ENCODE measurements at regions not wholly inside any gene's neighbourhood (a gene's known extent, or its start where the extent isn't known, plus 50 kb on each side); places are given as distances from the start of the nearest gene placed in this dataset.

DNA sequence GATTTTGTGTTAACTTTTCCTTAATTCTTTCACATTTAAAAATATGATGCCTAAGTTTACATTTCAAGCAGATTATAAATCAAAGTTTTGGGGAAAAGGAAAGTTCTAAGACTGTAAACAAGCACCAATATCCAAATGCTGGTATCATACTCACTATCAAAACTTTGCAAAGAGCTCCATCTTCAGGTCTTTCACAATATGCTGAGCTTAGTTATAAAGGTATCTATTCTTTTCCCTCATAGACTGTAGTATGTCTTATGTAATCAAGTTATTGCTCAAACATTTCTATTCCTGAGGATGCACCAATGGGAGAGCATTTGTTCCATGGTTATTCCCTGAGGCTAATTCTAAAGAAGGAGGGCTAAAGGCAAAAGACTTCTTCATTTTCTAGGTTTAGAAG, 207.9 kb upstream of the FAM241A start:
- intact Hi-C loops (cut with micrococcal nuclease) (loop anchor here (2.0 kb wide), 1 partner anchor 295 kb away; no protein-coding TSS in a partner anchor), dilution Hi-C loops (cut with MboI; ENCODE audit: extremely low pct_ligation_motif_present, low sequenced_read_pairs) (no loop called here)
- Histone ChIP-seq H2AFZ (ENCODE audit: low read depth, low read length) (no peak overlapping the region), H3K27ac (ENCODE audit: insufficient read depth, low read depth, low read length) (no peak overlapping the region), H3K9me1 (replicated peaks; ENCODE audit: control insufficient read depth, extremely low read depth, insufficient read depth, low read length) (no peaks in the 10 kb centered on the region), H3K9me3 (replicated peaks; ENCODE audit: control insufficient read depth, insufficient read depth, low read length) (no peaks in the 10 kb centered on the region), H3K4me1 (ENCODE audit: control insufficient read depth, extremely low read depth, insufficient read depth, low read length) (no peaks in the 10 kb centered on the region), H3K4me3 (replicated peaks in 1 of 3; ENCODE audit: insufficient read depth in 1 of 3, low read depth in 1 of 3, low read length in 3 of 3) (no peak overlapping the region), H3K9ac (replicated peaks; ENCODE audit: extremely low read depth, insufficient read depth, low read length) (no peak overlapping the region), H3K27me3 (ENCODE audit: control insufficient read depth in 2 of 2, insufficient read depth in 2 of 2, low read length in 2 of 2) (peaks cover 7 to 12% of the 10 kb centered on the region in 2 experiments), H3K4me2 (ENCODE audit: insufficient read depth, low read length) (no peak overlapping the region), H4K20me1 (replicated peaks; ENCODE audit: control insufficient read depth, extremely low read depth, insufficient read depth, low read length) (no peaks in the 10 kb centered on the region), H3K79me2 (ENCODE audit: control insufficient read depth, insufficient read depth, low read length) (no peaks in the 10 kb centered on the region), H3K36me3 (ENCODE audit: control insufficient read depth in 2 of 2, extremely low read depth in 1 of 2, insufficient read depth in 2 of 2, low read length in 2 of 2) (no peaks in the 10 kb centered on the region)
- POLR2A ChIA-PET, result no interaction called here
- TF ChIP-seq, protein P1, sequence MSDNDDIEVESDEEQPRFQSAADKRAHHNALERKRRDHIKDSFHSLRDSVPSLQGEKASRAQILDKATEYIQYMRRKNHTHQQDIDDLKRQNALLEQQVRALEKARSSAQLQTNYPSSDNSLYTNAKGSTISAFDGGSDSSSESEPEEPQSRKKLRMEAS (IDR thresholded peaks at IDR 0.05; ENCODE audit: insufficient read depth, insufficient read length), result no peak
- TF ChIP-seq, protein P2, sequence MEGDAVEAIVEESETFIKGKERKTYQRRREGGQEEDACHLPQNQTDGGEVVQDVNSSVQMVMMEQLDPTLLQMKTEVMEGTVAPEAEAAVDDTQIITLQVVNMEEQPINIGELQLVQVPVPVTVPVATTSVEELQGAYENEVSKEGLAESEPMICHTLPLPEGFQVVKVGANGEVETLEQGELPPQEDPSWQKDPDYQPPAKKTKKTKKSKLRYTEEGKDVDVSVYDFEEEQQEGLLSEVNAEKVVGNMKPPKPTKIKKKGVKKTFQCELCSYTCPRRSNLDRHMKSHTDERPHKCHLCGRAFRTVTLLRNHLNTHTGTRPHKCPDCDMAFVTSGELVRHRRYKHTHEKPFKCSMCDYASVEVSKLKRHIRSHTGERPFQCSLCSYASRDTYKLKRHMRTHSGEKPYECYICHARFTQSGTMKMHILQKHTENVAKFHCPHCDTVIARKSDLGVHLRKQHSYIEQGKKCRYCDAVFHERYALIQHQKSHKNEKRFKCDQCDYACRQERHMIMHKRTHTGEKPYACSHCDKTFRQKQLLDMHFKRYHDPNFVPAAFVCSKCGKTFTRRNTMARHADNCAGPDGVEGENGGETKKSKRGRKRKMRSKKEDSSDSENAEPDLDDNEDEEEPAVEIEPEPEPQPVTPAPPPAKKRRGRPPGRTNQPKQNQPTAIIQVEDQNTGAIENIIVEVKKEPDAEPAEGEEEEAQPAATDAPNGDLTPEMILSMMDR (IDR thresholded peaks at IDR 0.05; ENCODE audit: extremely low read depth in 1 of 2, insufficient read depth in 1 of 2, low read depth in 1 of 2, low read length in 2 of 2), result no peak
- TF ChIP-seq POLR2AphosphoS5 (IDR thresholded peaks at IDR 0.05; ENCODE audit: insufficient read depth, low read depth, low read length), result no peak
- no peak for TF ChIP-seq JUN (IDR thresholded peaks at IDR 0.05; ENCODE audit: borderline replicate concordance, insufficient read depth, insufficient read length, low read depth)
- TF ChIP-seq FOS (IDR thresholded peaks at IDR 0.05; ENCODE audit: borderline replicate concordance, insufficient read depth, low read length), result no peak
- no peak for TF ChIP-seq POLR2A (IDR thresholded peaks at IDR 0.05; ENCODE audit: low read depth, low read length)
- no peak for TF ChIP-seq EZH2 (IDR thresholded peaks at IDR 0.05; ENCODE audit: borderline replicate concordance, low read depth, low read length, severe bottlenecking)
- TF ChIP-seq MYC (IDR thresholded peaks at IDR 0.05; ENCODE audit: low read depth, low read length), result no peak
- no peak for TF ChIP-seq GATA2 (IDR thresholded peaks at IDR 0.05; ENCODE audit: insufficient read depth, insufficient read length, low read depth, low read length)
- no TSS peak for BruUV-seq (replicated peaks)
- CTCF ChIA-PET, result interaction anchor here (0.6 to 1.9 kb wide), 15 partner anchors 8 to 306 kb away, joined by 3 to 8 read pairs (median 4); no protein-coding TSS in a partner anchor
- FAIRE-seq (no peak), DNase-seq (ENCODE audit: low read depth, low spot score) (peak; percentile 10)

All from endothelial cell of umbilical vein (primary cell).